ENCODE measurements at regions not wholly inside any gene's neighbourhood (a gene's known extent, or its start where the extent isn't known, plus 50 kb on each side); places are given as distances from the start of the nearest gene placed in this dataset.

DNA sequence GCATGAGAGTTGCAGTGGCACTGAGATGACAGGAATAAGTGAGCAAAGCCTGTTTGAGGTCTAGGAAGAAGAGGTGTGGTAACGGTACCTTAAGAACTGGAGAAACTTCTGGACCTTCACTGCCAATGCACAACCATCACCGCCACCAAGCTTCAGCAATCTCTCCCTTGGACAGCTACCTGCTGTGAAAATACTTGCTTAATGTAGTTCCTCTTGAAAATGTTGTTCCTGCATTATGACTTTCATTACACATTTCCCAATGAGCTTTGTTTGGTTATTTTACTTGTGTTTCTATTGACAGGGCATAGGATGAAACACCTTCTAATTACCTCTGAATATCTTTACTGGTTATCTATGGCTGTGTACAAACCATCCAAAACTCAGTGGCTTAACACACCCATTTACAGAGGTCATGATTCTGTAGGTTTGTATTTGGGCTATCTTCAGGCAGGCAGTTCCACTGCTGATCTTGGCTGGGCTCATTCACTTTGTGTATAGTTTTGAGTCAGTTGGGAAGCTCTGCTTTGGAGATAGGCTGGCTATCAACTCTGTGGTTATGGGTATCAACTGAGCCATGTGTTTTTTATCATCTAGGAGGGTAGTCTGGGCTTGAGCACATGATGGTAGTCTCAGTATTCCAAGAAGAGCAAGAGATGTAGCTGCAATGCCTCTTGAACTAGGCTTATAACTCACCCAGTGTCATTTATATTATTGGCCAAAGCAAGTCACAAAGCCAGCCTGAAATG lies 149.4 kb downstream of the ELAVL4 start:
- TF ChIP-seq POLR2AphosphoS5 (IDR thresholded peaks at IDR 0.05; ENCODE audit: insufficient read depth in 1 of 2, low read depth in 1 of 2) (no peak), POLR2A (IDR thresholded peaks at IDR 0.05) (no peak)
- TF ChIP-seq, protein P1, sequence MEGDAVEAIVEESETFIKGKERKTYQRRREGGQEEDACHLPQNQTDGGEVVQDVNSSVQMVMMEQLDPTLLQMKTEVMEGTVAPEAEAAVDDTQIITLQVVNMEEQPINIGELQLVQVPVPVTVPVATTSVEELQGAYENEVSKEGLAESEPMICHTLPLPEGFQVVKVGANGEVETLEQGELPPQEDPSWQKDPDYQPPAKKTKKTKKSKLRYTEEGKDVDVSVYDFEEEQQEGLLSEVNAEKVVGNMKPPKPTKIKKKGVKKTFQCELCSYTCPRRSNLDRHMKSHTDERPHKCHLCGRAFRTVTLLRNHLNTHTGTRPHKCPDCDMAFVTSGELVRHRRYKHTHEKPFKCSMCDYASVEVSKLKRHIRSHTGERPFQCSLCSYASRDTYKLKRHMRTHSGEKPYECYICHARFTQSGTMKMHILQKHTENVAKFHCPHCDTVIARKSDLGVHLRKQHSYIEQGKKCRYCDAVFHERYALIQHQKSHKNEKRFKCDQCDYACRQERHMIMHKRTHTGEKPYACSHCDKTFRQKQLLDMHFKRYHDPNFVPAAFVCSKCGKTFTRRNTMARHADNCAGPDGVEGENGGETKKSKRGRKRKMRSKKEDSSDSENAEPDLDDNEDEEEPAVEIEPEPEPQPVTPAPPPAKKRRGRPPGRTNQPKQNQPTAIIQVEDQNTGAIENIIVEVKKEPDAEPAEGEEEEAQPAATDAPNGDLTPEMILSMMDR (IDR thresholded peaks at IDR 0.05): no peak

Data from vagina (tissue), 2 donors.